ENCODE measurements at regions not wholly inside any gene's neighbourhood (a gene's known extent, or its start where the extent isn't known, plus 50 kb on each side); places are given as distances from the start of the nearest gene placed in this dataset.

DNA sequence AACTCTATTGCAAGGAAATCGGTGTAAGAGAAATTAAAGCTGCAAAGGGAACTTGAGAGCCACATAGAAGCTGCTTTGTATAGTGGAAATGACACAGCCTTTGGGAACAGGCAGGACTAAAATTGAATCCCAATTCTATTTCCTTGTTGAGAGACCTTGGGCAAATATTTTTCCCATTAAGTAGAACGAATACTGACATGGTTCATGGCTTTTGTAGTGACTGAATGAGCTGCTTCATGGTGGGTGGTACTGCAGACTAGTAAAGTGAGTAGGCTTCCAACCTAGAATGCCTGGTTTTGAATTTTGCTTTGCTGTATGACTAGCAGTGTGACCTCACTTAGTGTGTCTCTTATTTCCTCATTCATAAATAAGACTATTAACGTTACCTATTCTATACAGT, 182.2 kb upstream of the KCNIP4 start:
- TF ChIP-seq EZH2 (IDR thresholded peaks at IDR 0.05; ENCODE audit: borderline replicate concordance, low read length) (no peak), CTCF (conservative IDR thresholded peaks at IDR 0.05 in 1 of 2, IDR thresholded peaks at IDR 0.05 in 1 of 2; ENCODE audit: extremely low read depth in 1 of 2, insufficient read depth in 1 of 2, low read depth in 1 of 2, low read length in 2 of 2) (no peak)

Data from mammary epithelial cell (primary cell).